ENCODE measurements at regions not wholly inside any gene's neighbourhood (a gene's known extent, or its start where the extent isn't known, plus 50 kb on each side); places are given as distances from the start of the nearest gene placed in this dataset.

GRCh38 chr12:84305144-84305543 lies 607.5 kb downstream of the SLC6A15 start:
- Histone ChIP-seq H3K27me3 (ENCODE audit: control insufficient read depth, insufficient read depth, low read length) (no peaks in the 10 kb centered on the region), H3K36me3 (ENCODE audit: control insufficient read depth, insufficient read depth, low read length) (no peaks in the 10 kb centered on the region), H3K4me1 (ENCODE audit: control insufficient read depth, insufficient read depth, low read length) (no peaks in the 10 kb centered on the region), H3K27ac (ENCODE audit: low read length) (no peak overlapping the region), H3K4me3 (ENCODE audit: low read length) (no peak overlapping the region), H3K9me3 (ENCODE audit: control insufficient read depth, insufficient read depth, low read length) (no peaks in the 10 kb centered on the region)
- Mint-ChIP-seq H3K27me3 (ENCODE audit: low read depth in 2 of 2) (no peaks in the 10 kb centered on the region), H3K9me3 (peaks cover 14 to 17% of the 10 kb centered on the region in 2 donors), H3K36me3 (no peaks in the 10 kb centered on the region), H3K4me1 (no peaks in the 10 kb centered on the region), H3K4me3 (no peak overlapping the region), H3K27ac (no peak overlapping the region)
- DNase-seq (no peak), ATAC-seq (no peak)
- intact Hi-C loops (cut with micrococcal nuclease): no loop called here
- WGBS (ENCODE audit: insufficient coverage): 66% methylated on average over 3 of the region's 3 CpGs
- no peak for TF ChIP-seq CTCF (IDR thresholded peaks at IDR 0.05)

- no peaks in the 10 kb centered on the region for H3K27me3 ChIP-seq (ENCODE audit: control insufficient read depth, insufficient read depth, low read length)
- no peaks in the 10 kb centered on the region for H3K36me3 Mint-ChIP-seq
- H3K27me3 Mint-ChIP-seq (ENCODE audit: low read depth in 2 of 2): no peaks in the 10 kb centered on the region
- TF ChIP-seq CTCF (IDR thresholded peaks at IDR 0.05): no peak
- no peaks in the 10 kb centered on the region for H3K4me1 Mint-ChIP-seq
- ATAC-seq (no peak), DNase-seq (no peak)
- 71% methylated on average over 2 of the region's 2 CpGs for WGBS (ENCODE audit: insufficient coverage)
- no peak overlapping the region for H3K4me3 ChIP-seq (ENCODE audit: low read length)
- H3K36me3 ChIP-seq (ENCODE audit: control insufficient read depth, insufficient read depth, low read length): no peaks in the 10 kb centered on the region
- no peak overlapping the region for H3K27ac ChIP-seq (ENCODE audit: low read length)
- no peaks in the 10 kb centered on the region for H3K9me3 ChIP-seq (ENCODE audit: control insufficient read depth, insufficient read depth, low read length)
- no peaks in the 10 kb centered on the region for H3K4me1 ChIP-seq (ENCODE audit: control insufficient read depth, insufficient read depth, low read length)
- H3K9me3 Mint-ChIP-seq: peaks cover 3 to 9% of the 10 kb centered on the region in 2 donors
- H3K27ac Mint-ChIP-seq: no peak overlapping the region
- intact Hi-C loops (cut with micrococcal nuclease): no loop called here
- H3K4me3 Mint-ChIP-seq: no peak overlapping the region
Measured at GRCh38 chr12:84294246-84294645, 618.4 kb downstream of the SLC6A15 start.

GRCh38 chr12:84290168-84290567 lies 622.4 kb downstream of the SLC6A15 start:
- intact Hi-C loops (cut with micrococcal nuclease): no loop called here
- Mint-ChIP-seq H3K9me3 (peaks cover 7 to 13% of the 10 kb centered on the region in 2 donors), H3K27ac (no peak overlapping the region), H3K27me3 (ENCODE audit: low read depth in 2 of 2) (no peaks in the 10 kb centered on the region), H3K36me3 (no peaks in the 10 kb centered on the region), H3K4me1 (no peaks in the 10 kb centered on the region), H3K4me3 (no peak overlapping the region)
- no peak for TF ChIP-seq CTCF (IDR thresholded peaks at IDR 0.05)
- H3K27me3 ChIP-seq (ENCODE audit: control insufficient read depth, insufficient read depth, low read length): no peaks in the 10 kb centered on the region
- no peaks in the 10 kb centered on the region for H3K36me3 ChIP-seq (ENCODE audit: control insufficient read depth, insufficient read depth, low read length)
- no peaks in the 10 kb centered on the region for H3K9me3 ChIP-seq (ENCODE audit: control insufficient read depth, insufficient read depth, low read length)
- no peak overlapping the region for H3K27ac ChIP-seq (ENCODE audit: low read length)
- H3K4me3 ChIP-seq (ENCODE audit: low read length): no peak overlapping the region
- ATAC-seq: no peak
- H3K4me1 ChIP-seq (ENCODE audit: control insufficient read depth, insufficient read depth, low read length): no peaks in the 10 kb centered on the region
- no peak for DNase-seq

GRCh38 chr12:84277986-84278385 lies 634.6 kb downstream of the SLC6A15 start:
- Mint-ChIP-seq H3K27me3 (ENCODE audit: low read depth in 2 of 2) (no peaks in the 10 kb centered on the region), H3K27ac (no peak overlapping the region), H3K9me3 (peaks cover 12 to 15% of the 10 kb centered on the region in 2 donors), H3K4me1 (no peaks in the 10 kb centered on the region), H3K4me3 (no peak overlapping the region), H3K36me3 (no peaks in the 10 kb centered on the region)
- Histone ChIP-seq H3K27me3 (ENCODE audit: control insufficient read depth, insufficient read depth, low read length) (no peaks in the 10 kb centered on the region), H3K4me1 (ENCODE audit: control insufficient read depth, insufficient read depth, low read length) (no peaks in the 10 kb centered on the region), H3K4me3 (ENCODE audit: low read length) (no peak overlapping the region), H3K36me3 (ENCODE audit: control insufficient read depth, insufficient read depth, low read length) (no peaks in the 10 kb centered on the region), H3K9me3 (ENCODE audit: control insufficient read depth, insufficient read depth, low read length) (peaks cover 8% of the 10 kb centered on the region), H3K27ac (ENCODE audit: low read length) (no peak overlapping the region)
- intact Hi-C loops (cut with micrococcal nuclease): no loop called here
- 72% methylated on average over 2 of the region's 2 CpGs for WGBS (ENCODE audit: insufficient coverage)
- no peak for TF ChIP-seq CTCF (IDR thresholded peaks at IDR 0.05)
- ATAC-seq (no peak), DNase-seq (no peak)

Data from natural killer cell (primary cell).